Fibroblast of skin of abdomen (primary cell): ENCODE measurements at regions not wholly inside any gene's neighbourhood (a gene's known extent, or its start where the extent isn't known, plus 50 kb on each side); places are given as distances from the start of the nearest gene placed in this dataset.
"Not testable (repeated sequence)": the region's sequence is repeated elsewhere in the genome, so short reads cannot be mapped to it uniquely, and the experiment has no call there.

Source experiments
- DNase-seq: peaks from one replicate; pipeline ENCODE4 v3.0.0-alpha.2; 2013

- no peak for DNase-seq
Observed at GRCh38 chr2:16114836-16115235, 174.5 kb downstream of the MYCN start.

- DNase-seq, result no peak
Observed at GRCh38 chr2:16114070-16114469, 173.7 kb downstream of the MYCN start.

GRCh38 chr2:16113568-16113967 is 173.2 kb downstream of the MYCN start:
- DNase-seq, result no peak

- no peak for DNase-seq
Observed at GRCh38 chr2:16112972-16113560, 172.7 kb downstream of the MYCN start.

- no peak for DNase-seq
Observed at GRCh38 chr2:16112251-16112971, 172.1 kb downstream of the MYCN start.

- no peak for DNase-seq
Observed at GRCh38 chr2:16111838-16112210, 171.5 kb downstream of the MYCN start.

- no peak for DNase-seq
Observed at GRCh38 chr2:16109821-16110310, 169.5 kb downstream of the MYCN start.

GRCh38 chr2:16109368-16109820 is 169.0 kb downstream of the MYCN start:
- DNase-seq, result no peak

- no peak for DNase-seq
Observed at GRCh38 chr2:16107246-16107645, 166.9 kb downstream of the MYCN start.

- no peak for DNase-seq
Observed at GRCh38 chr2:16106619-16107018, 166.3 kb downstream of the MYCN start.

- DNase-seq, result no peak
Observed at GRCh38 chr2:16105669-16106281, 165.4 kb downstream of the MYCN start.

GRCh38 chr2:16104949-16105668 is 164.8 kb downstream of the MYCN start:
- no peak for DNase-seq

GRCh38 chr2:16104315-16104948 is 164.1 kb downstream of the MYCN start:
- no peak for DNase-seq

- DNase-seq, result no peak
Observed at GRCh38 chr2:16103614-16104314, 163.4 kb downstream of the MYCN start.

- DNase-seq, result no peak
Observed at GRCh38 chr2:16102976-16103380, 162.6 kb downstream of the MYCN start.

- no peak for DNase-seq
Observed at GRCh38 chr2:16102358-16102975, 162.1 kb downstream of the MYCN start.

GRCh38 chr2:16101196-16101595 is 160.8 kb downstream of the MYCN start:
- DNase-seq, result no peak

- no peak for DNase-seq
Observed at GRCh38 chr2:16100006-16100405, 159.7 kb downstream of the MYCN start.

- DNase-seq, result no peak
Observed at GRCh38 chr2:16099326-16099725, 159.0 kb downstream of the MYCN start.

GRCh38 chr2:16096962-16097361 is 156.6 kb downstream of the MYCN start:
- DNase-seq, result no peak

GRCh38 chr2:16095483-16095882 is 155.1 kb downstream of the MYCN start:
- DNase-seq, result not testable (repeated sequence)

- no peak for DNase-seq
Observed at GRCh38 chr2:16094811-16095210, 154.5 kb downstream of the MYCN start.
